ENCODE measurements at regions not wholly inside any gene's neighbourhood (a gene's known extent, or its start where the extent isn't known, plus 50 kb on each side); places are given as distances from the start of the nearest gene placed in this dataset.
"Not testable (repeated sequence)": the region's sequence is repeated elsewhere in the genome, so short reads cannot be mapped to it uniquely, and the experiment has no call there.

DNA sequence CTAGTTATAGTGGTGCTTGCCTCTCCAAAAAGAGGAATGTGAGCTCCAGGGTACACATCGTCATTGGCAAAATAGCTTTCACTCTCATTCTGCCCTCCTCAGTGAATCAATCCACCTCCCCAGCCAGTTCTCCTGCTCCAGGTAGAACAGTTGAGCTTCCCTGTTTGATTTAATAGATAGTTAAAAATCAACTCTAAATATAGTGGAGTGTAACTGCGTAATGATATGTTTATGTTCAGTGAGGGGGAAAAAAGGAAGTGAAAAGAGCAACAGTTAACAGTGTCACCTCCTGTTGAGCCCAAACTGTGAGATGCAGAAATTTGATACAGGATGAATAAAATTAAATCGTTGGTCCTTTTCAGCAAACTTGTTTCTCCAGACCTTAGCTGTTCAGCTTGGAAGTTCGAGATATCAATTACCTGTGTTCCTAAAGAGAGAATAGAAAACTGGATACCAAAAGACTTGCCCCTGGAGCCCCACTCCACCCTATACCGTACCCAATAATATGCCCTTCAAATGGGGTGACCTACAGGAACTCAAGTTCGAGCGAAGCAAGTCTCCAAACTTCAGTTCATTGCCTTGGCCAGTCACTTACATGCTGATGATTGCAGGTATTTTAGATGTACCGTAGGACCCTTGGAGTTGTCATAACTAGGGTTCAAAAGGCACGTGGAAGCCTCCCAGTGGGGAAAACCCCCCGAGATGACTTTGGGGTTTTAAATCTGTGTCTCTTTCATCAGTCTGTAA, 708.4 kb downstream of the RNF144A start:
- ATAC-seq (no peak), DNase-seq (no peak)
- Mint-ChIP-seq H3K27ac (peak overlapping the region in 6 of 10 donors; percentile 6 to 65 (median 46)), H3K27me3 (no peaks in the 10 kb centered on the region), H3K9me3 (peaks cover 0 to 14% (median 4%) of the 10 kb centered on the region in 9 donors), H3K36me3 (peaks cover 0 to 12% (median 0%) of the 10 kb centered on the region in 3 donors), H3K4me1 (peaks cover 0 to 5% (median 2%) of the 10 kb centered on the region in 4 donors), H3K4me3 (peak overlapping the region in 7 of 10 donors; percentile 10 to 55 (median 39))
- POLR2A ChIA-PET = interaction anchor here (0.7 to 1.3 kb wide), 2 partner anchors 10 to 47 kb away, joined by 3 to 4 read pairs; no protein-coding TSS in a partner anchor

DNA sequence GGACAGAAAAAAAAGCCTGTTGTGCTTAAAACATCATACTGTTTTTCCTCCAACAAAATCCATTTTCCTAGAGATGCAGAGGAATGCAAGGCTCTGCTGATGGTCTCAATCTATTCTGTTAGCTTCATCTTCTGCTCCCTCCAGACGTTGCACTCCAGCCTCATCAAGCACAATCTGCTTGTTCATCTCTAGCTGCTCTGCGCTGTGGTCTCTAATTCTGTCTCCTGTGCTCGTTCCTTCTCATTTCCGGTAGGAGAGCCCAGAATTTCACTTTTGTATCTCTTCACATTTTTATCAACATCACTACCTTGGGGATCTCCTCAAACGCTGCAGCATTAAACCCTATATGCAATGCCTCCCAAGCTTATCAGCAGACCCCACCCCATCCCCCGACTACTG, 708.9 kb downstream of the RNF144A start:
- no peaks in the 10 kb centered on the region for H3K27me3 Mint-ChIP-seq
- POLR2A ChIA-PET = interaction anchor here (0.7 kb wide), 1 partner anchor 46 kb away, joined by 3 read pairs; no protein-coding TSS in a partner anchor
- no peak overlapping the region for H3K27ac Mint-ChIP-seq
- no peak overlapping the region for H3K4me3 Mint-ChIP-seq
- peaks cover 0 to 8% (median 0%) of the 10 kb centered on the region in 3 donors for H3K36me3 Mint-ChIP-seq
- peaks cover 0 to 5% (median 2%) of the 10 kb centered on the region in 4 donors for H3K4me1 Mint-ChIP-seq
- DNase-seq (no peak), ATAC-seq (no peak)
- H3K9me3 Mint-ChIP-seq = peaks cover 0 to 11% (median 4%) of the 10 kb centered on the region in 9 donors

DNA sequence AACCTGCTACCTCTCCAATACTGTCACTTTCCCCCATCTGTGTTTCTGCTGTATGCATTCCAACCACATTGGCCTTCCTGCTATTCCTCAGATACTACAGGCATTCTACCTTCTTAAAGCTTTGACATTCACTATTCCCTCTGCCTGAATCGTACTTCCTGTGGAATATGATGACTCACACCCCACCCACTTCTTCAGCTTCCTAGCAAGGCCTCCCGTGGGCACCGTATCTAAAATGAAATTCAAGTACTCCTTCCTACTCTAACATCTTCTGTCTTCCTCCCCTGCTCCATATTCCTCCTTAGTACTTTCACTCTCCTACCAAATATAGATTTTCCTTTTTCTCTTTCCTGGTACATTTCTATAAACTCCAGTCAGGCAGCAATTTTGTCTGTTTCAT, 710.4 kb downstream of the RNF144A start:
- DNase-seq (no peak), ATAC-seq (no peak)
- no peak overlapping the region for H3K4me3 Mint-ChIP-seq
- peaks cover 0 to 2% (median 0%) of the 10 kb centered on the region in 4 donors for H3K4me1 Mint-ChIP-seq
- peaks cover 0 to 9% (median 0%) of the 10 kb centered on the region in 9 donors for H3K9me3 Mint-ChIP-seq
- no peak overlapping the region for H3K27ac Mint-ChIP-seq
- no peaks in the 10 kb centered on the region for H3K36me3 Mint-ChIP-seq
- POLR2A ChIA-PET = no interaction called here
- no peaks in the 10 kb centered on the region for H3K27me3 Mint-ChIP-seq

DNA sequence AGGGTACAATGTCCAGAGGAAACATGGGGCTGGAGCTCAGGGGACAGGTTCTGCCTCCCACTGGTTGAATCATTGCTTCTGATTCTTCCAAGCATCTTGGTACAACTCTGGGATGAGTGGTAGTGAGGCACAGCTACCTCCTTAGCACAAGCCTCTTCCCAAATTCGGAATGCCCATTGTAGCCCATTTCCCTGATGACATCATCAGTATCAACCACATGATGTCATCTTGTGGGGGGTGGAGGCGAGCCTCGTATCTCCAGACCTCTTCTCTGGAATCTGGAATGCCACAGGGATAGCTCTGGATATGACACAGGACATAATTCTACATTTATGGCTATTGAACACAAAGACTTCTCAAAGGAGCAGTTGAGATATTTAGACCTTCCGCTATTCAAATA, 715.2 kb downstream of the RNF144A start:
- no peaks in the 10 kb centered on the region for H3K36me3 Mint-ChIP-seq
- no peak overlapping the region for H3K27ac Mint-ChIP-seq
- POLR2A ChIA-PET = no interaction called here
- ATAC-seq (no peak), DNase-seq (no peak)
- no peak overlapping the region for H3K4me3 Mint-ChIP-seq
- peaks cover 0 to 9% (median 0%) of the 10 kb centered on the region in 9 donors for H3K9me3 Mint-ChIP-seq
- peaks cover 0 to 10% (median 5%) of the 10 kb centered on the region in 4 donors for H3K4me1 Mint-ChIP-seq
- no peaks in the 10 kb centered on the region for H3K27me3 Mint-ChIP-seq

DNA sequence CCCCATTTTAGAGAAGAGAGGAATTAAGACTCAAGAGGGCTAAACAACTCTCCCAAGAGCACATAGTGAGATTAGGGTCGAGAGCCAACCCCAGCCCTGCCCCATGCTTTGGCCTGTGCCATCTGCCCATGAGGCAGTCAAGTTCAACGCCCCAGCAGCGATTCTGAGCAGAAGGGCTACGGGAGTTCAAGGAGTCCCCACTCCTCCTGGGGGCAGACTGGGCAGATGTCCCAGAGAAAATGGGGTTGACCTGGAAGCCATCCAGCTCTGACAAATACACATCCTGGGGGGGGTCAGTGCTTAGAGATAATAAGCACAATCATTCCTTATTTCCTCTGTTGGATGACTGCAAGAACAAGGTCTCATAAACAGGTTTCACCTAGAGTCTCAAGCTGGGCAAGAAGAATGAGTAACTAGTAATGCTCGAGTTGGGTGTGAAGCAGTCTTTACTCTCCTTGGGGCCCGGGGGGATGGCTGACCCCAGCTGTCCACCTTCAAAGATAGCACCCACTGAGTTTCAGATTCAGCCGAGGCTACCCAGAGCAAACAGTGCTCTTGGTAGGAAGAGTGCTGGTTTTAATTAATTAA, 716.4 kb downstream of the RNF144A start:
- Mint-ChIP-seq H3K36me3 (no peaks in the 10 kb centered on the region), H3K4me3 (no peak overlapping the region), H3K27ac (peak overlapping the region in 2 of 10 donors; percentile 6 to 49), H3K4me1 (peaks cover 0 to 15% (median 7%) of the 10 kb centered on the region in 4 donors), H3K9me3 (peaks cover 0 to 9% (median 0%) of the 10 kb centered on the region in 9 donors), H3K27me3 (no peaks in the 10 kb centered on the region)
- POLR2A ChIA-PET = no interaction called here
- DNase-seq (no peak), ATAC-seq (no peak)

DNA sequence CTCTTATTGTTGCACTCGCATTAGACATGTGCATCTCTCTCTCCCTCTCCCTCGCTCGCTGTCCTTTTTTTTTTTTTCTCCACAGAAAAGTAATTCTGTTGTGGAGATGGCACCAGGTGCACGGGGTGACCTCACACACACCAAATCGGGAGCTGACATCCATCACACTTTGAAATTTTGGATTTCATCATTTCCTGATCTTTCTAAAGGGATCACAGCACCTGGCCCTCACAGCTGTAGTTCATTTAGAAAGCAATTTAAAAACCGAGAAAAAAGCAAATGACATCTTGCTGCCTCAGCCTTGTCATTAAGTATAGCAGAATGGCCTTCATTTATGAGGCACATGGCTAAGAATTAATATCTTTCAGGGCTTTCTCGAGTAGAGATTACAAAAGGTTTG, 717.2 kb downstream of the RNF144A start:
- no peaks in the 10 kb centered on the region for H3K36me3 Mint-ChIP-seq
- no peaks in the 10 kb centered on the region for H3K27me3 Mint-ChIP-seq
- peaks cover 0 to 9% (median 0%) of the 10 kb centered on the region in 9 donors for H3K9me3 Mint-ChIP-seq

DNA sequence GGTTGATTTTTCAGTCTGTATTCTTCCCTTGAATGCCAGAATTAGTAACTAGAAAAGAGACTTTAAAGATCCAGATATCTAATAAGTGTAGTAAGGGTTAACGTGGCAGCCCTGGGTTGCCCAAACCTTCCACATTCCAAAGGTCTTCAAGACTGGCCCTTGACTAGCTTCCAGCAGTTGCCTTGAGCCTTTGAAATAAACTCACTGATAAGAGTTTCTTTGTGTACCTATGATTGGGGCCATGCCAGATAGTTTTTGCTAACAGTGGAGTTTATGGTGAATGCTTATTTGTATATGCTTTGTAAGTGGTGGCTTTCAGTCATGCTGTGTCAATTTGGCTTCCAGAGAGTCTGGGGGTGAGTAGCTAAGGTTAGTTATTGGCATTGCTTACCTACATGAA, 722.3 kb downstream of the RNF144A start:
- POLR2A ChIA-PET = no interaction called here
- Mint-ChIP-seq H3K27me3 (no peaks in the 10 kb centered on the region), H3K4me1 (peaks cover 0 to 22% (median 10%) of the 10 kb centered on the region in 4 donors), H3K36me3 (peaks cover 0 to 19% (median 15%) of the 10 kb centered on the region in 3 donors), H3K9me3 (peaks cover 3 to 33% (median 18%) of the 10 kb centered on the region in 9 donors), H3K4me3 (no peak overlapping the region), H3K27ac (no peak overlapping the region)
- ATAC-seq = no peak
- no peak for DNase-seq

More for the DNA sequence above, 717.2 kb downstream of the RNF144A start:
- POLR2A ChIA-PET = no interaction called here
- Mint-ChIP-seq H3K4me1 (peaks cover 0 to 15% (median 7%) of the 10 kb centered on the region in 4 donors), H3K4me3 (no peak overlapping the region), H3K27ac (no peak overlapping the region)
- DNase-seq = no peak
- ATAC-seq = no peak

DNA sequence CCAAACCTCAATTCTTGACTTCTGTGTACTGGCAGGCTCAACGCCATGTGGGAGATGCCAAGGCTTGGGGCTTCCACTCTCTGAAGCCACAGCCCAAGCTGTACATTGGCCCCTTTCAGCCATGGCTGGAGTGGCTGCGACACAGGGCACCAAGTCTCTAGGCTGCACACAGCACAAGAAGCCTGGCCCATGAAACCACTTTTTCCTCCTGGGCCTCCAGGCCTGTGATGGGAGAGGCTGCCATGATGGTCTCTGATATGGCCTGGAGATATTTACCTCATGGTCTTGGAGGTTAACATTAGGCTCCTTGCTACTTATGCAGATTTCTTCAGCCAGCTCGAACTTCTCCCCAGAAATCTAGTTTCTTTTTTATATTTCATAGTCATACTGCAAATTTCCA, 724.1 kb downstream of the RNF144A start:
- Mint-ChIP-seq H3K36me3 (peaks cover 0 to 19% (median 15%) of the 10 kb centered on the region in 3 donors), H3K4me1 (peaks cover 0 to 28% (median 10%) of the 10 kb centered on the region in 4 donors), H3K9me3 (peaks cover 3 to 33% (median 18%) of the 10 kb centered on the region in 9 donors), H3K27ac (peak overlapping the region in 1 of 10 donors; percentile 19)
- H3K4me3 Mint-ChIP-seq, ATAC-seq, H3K27me3 Mint-ChIP-seq, POLR2A ChIA-PET, DNase-seq: not testable (repeated sequence)

DNA sequence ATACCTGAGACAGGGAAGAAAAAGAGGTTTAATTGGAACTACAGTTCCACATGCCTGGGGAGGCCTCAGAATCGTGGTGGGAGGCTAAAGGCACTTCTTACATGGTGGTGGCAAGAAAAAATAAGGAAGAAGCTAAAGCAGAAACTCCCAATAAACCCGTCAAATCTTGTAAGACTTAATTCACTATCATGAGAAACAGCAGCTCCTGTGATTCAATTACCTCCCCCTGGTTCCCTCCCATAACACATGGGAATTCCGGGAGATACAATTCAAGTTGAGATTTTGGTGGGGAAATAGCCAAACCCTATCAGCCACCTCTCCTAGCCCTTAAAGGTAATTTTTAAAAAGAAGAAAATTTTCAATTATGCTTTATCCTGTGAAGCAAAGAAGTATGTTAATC, 728.8 kb downstream of the RNF144A start:
- H3K4me3 Mint-ChIP-seq = no peak overlapping the region
- DNase-seq = no peak
- POLR2A ChIA-PET = no interaction called here
- H3K36me3 Mint-ChIP-seq = peaks cover 0 to 18% (median 18%) of the 10 kb centered on the region in 3 donors
- peaks cover 21 to 65% (median 40%) of the 10 kb centered on the region in 4 donors for H3K4me1 Mint-ChIP-seq
- no peaks in the 10 kb centered on the region for H3K27me3 Mint-ChIP-seq
- no peak for ATAC-seq
- H3K9me3 Mint-ChIP-seq = peaks cover 11 to 36% (median 17%) of the 10 kb centered on the region in 9 donors
- peak overlapping the region in 3 of 10 donors; percentile 9 to 38 (median 32) for H3K27ac Mint-ChIP-seq

DNA sequence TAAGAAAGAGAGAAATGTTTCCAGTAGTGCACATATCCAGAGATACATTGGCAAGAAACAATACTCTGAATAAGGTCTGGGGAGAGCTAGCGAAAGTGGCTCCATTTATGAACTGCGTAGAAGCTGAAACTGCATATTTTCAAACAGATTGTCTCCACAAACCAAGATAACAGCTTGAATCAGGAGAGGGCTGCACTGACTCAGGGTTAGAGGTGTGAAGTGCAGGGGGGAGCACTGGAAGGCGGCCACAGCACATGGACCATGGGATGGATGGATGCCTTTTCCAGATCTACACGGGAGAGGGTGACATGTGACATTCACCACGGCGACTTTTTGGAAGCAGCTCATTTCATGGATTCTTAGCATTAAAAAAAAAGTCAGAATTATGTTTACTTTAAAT, 729.4 kb downstream of the RNF144A start:
- H3K36me3 Mint-ChIP-seq = peaks cover 0 to 18% (median 16%) of the 10 kb centered on the region in 3 donors
- peak overlapping the region in 4 of 10 donors; percentile 1 to 43 (median 2) for H3K4me3 Mint-ChIP-seq
- POLR2A ChIA-PET = interaction anchor here (0.6 to 1.1 kb wide), 3 partner anchors 25 to 1035 kb away, joined by 3 to 4 read pairs (median 3); partner anchors contain the start of gene ID2
- no peak for DNase-seq
- no peak for ATAC-seq
- peak overlapping the region in 8 of 10 donors; percentile 9 to 82 (median 38) for H3K27ac Mint-ChIP-seq
- peaks cover 7 to 34% (median 18%) of the 10 kb centered on the region in 9 donors for H3K9me3 Mint-ChIP-seq
- no peaks in the 10 kb centered on the region for H3K27me3 Mint-ChIP-seq
- peaks cover 24 to 69% (median 43%) of the 10 kb centered on the region in 4 donors for H3K4me1 Mint-ChIP-seq

DNA sequence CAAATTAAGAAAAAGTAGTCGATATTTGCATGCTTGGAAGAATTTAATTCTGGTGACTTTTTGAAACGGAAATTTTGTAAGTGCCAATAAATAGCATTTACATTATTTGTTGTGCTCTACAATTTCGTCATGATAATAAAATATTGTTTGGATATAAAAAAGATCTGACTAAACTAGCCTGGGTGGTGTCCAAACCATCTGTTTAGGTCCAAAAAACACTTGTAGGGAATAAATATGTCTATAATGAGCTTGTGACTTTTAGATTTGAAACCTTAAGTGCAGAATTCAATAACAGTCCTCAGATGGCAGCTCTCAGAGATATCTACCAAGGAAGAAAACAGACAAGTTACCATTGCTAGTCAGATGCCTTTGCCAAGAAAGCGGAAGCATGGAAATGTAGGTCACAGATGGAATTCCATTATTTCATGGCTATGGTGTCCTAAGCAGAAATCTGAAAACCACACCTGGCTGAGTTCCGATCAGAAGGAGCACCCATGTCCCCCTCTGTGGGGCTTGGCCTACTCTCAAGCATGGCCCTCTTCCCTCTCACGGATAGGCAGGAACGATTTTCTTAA, 731.1 kb downstream of the RNF144A start:
- ATAC-seq (no peak), DNase-seq (no peak)
- H3K27me3 Mint-ChIP-seq = no peaks in the 10 kb centered on the region
- peak overlapping the region in 7 of 10 donors; percentile 44 to 98 (median 82) for H3K27ac Mint-ChIP-seq
- POLR2A ChIA-PET = no interaction called here
- H3K4me1 Mint-ChIP-seq = peaks cover 25 to 64% (median 41%) of the 10 kb centered on the region in 4 donors
- peaks cover 0 to 14% (median 11%) of the 10 kb centered on the region in 3 donors for H3K36me3 Mint-ChIP-seq
- H3K9me3 Mint-ChIP-seq = peaks cover 0 to 34% (median 15%) of the 10 kb centered on the region in 9 donors
- H3K4me3 Mint-ChIP-seq = no peak overlapping the region

DNA sequence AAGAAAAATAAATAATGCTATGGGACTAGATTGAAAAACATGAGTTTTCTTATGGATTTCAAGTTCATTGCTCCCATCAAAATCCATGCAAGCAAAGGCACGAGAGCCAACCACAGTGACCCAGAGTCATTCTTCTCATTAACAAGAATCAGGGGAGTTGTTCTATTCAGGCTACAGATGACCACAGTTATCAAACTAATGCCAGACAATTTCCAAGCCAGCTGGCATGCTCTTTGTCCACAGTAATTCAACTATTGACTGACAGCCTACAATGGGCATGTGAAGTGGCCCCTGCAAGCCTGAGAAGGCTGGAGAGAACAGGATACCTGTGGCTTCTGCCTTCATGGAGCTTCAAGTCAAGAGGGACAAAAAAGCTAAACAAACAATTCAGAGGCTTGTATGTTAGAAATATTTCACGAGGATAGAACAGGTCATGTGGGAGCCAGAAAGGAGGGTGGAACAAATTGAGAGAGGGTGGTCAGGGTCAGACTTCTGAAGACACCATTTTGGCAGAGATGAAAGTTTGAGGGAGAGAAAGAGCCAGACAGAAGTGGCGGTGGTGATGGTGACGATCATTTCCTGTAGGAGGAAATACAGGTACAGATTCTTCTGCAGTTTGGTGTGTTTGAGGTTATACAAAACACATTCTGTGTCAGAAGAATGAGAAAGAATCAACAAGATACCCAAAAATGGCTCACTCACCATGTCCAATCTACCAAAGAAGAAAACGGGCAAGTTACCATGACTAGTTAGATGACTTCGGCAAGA, 732.4 kb downstream of the RNF144A start:
- POLR2A ChIA-PET = interaction anchor here (0.8 to 1.2 kb wide), 2 partner anchors 48 to 222 kb away, joined by 3 to 4 read pairs; no protein-coding TSS in a partner anchor
- Mint-ChIP-seq H3K4me1 (peaks cover 25 to 57% (median 38%) of the 10 kb centered on the region in 4 donors), H3K27me3 (no peaks in the 10 kb centered on the region), H3K4me3 (peak overlapping the region; percentile 40 to 80 (median 64)), H3K27ac (peak overlapping the region; percentile 82 to 98 (median 92)), H3K9me3 (peaks cover 0 to 35% (median 18%) of the 10 kb centered on the region in 9 donors), H3K36me3 (peaks cover 0 to 24% (median 23%) of the 10 kb centered on the region in 3 donors)
- ATAC-seq (peak; percentile 96), DNase-seq (peak in 7 of 10 donors; percentile 14 to 70 (median 51))
